ENCODE measurements at regions not wholly inside any gene's neighbourhood (a gene's known extent, or its start where the extent isn't known, plus 50 kb on each side); places are given as distances from the start of the nearest gene placed in this dataset.

GRCh38 chr10:10519674-10520073, 498.0 kb upstream of the CELF2 start:
- H3K27me3 ChIP-seq: no peaks in the 10 kb centered on the region

GRCh38 chr10:10520491-10521385, 496.9 kb upstream of the CELF2 start:
- no peak for ATAC-seq
- Histone ChIP-seq H3K4me1 (no peaks in the 10 kb centered on the region), H3K9me3 (no peaks in the 10 kb centered on the region), H3K27ac (no peak overlapping the region), H3K4me3 (no peak overlapping the region), H3K27me3 (no peaks in the 10 kb centered on the region), H3K36me3 (no peaks in the 10 kb centered on the region)
- intact Hi-C loops (cut with DNase I): no loop called here
- no peak for TF ChIP-seq CTCF (IDR thresholded peaks at IDR 0.05)
- DNase-seq: no peak

More at GRCh38 chr10:10519674-10520073, 498.0 kb upstream of the CELF2 start:
- no peak for DNase-seq
- intact Hi-C loops (cut with DNase I): no loop called here
- no peak for ATAC-seq
- Histone ChIP-seq H3K9me3 (no peaks in the 10 kb centered on the region), H3K4me1 (no peaks in the 10 kb centered on the region), H3K4me3 (no peak overlapping the region), H3K36me3 (no peaks in the 10 kb centered on the region), H3K27ac (no peak overlapping the region)
- TF ChIP-seq CTCF (IDR thresholded peaks at IDR 0.05): no peak

- Histone ChIP-seq H3K36me3 (no peaks in the 10 kb centered on the region), H3K9me3 (no peaks in the 10 kb centered on the region), H3K4me3 (no peak overlapping the region), H3K27me3 (no peaks in the 10 kb centered on the region), H3K27ac (no peak overlapping the region), H3K4me1 (no peaks in the 10 kb centered on the region)
- ATAC-seq (no peak), DNase-seq (no peak)
- intact Hi-C loops (cut with DNase I): no loop called here
- no peak for TF ChIP-seq CTCF (IDR thresholded peaks at IDR 0.05)
These were observed 490.8 kb upstream of the CELF2 start for GRCh38 chr10:10526846-10527245.

GRCh38 chr10:10527861-10528562, 489.7 kb upstream of the CELF2 start:
- ATAC-seq: no peak
- DNase-seq: no peak
- no peak for TF ChIP-seq CTCF (IDR thresholded peaks at IDR 0.05)
- Histone ChIP-seq H3K27me3 (no peaks in the 10 kb centered on the region), H3K4me1 (no peaks in the 10 kb centered on the region), H3K9me3 (no peaks in the 10 kb centered on the region), H3K4me3 (no peak overlapping the region), H3K36me3 (no peaks in the 10 kb centered on the region), H3K27ac (no peak overlapping the region)
- intact Hi-C loops (cut with DNase I): no loop called here

- Histone ChIP-seq H3K27ac (no peak overlapping the region), H3K9me3 (no peaks in the 10 kb centered on the region), H3K36me3 (no peaks in the 10 kb centered on the region), H3K4me1 (no peaks in the 10 kb centered on the region), H3K4me3 (no peak overlapping the region), H3K27me3 (no peaks in the 10 kb centered on the region)
- DNase-seq (no peak), ATAC-seq (no peak)
- TF ChIP-seq CTCF (IDR thresholded peaks at IDR 0.05): no peak
- intact Hi-C loops (cut with DNase I): no loop called here
These were observed 489.1 kb upstream of the CELF2 start for GRCh38 chr10:10528563-10528910.
